Renal cortical epithelial cell (primary cell): ENCODE measurements at regions not wholly inside any gene's neighbourhood (a gene's known extent, or its start where the extent isn't known, plus 50 kb on each side); places are given as distances from the start of the nearest gene placed in this dataset.

Experiments used
- DNase-seq: peaks from one replicate; pipeline ENCODE4 v3.0.0-alpha.2; 2011; ENCODE audit warnings: low read depth

DNA sequence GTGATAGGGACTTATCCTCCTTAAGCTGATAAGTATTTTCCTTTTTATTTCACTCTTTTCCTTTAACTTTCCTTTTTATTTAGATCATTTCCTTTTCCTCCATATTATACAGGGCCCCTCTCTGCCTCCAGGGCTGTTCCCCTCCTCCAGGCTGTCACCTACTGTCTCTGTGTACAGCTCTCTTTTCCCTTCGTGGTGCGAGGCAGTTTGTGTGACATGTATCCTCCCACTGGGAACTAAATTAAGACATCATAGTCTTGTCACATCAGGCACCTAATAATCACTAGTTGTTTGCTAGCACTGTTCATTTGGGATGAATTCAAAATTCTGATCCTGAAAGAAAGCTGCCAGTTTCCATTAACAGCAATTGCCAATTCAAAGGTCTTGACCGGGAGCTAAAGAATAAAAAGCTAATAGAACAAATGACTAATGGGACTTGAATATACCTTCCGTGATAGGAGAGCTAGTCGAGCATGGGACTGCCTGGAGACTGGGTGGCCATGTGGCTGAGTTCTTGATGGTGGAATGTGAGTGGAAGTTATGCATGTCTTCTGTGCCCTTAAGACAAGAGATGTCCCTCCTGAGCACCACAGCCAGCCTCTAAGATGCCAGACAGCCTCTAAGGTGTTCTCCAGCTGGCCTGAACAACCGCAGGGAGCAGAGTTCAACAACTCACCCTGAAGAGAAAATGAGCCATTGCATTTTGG is 77.7 kb upstream of the LRRC55 start:
- DNase-seq, result no peak

DNA sequence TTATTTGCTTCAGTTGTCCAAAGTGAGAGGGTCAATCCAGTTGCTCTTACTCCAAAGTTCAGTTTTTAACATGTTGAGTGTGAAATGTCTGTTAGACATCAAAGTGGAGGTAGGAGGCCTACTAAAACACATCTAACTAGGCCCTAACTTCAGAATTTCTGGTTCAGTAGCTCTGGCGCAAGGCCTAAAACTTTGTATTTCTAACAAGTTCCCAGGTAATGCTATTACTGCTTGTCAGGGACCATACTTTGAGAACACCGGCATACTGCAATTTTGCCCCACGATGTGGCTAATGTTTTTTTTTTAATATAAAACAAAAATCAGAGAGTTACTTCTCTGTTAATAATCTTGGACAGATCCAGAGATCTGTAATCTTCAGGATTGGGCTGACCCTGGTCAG is 72.4 kb upstream of the LRRC55 start:
- DNase-seq, result no peak

DNA sequence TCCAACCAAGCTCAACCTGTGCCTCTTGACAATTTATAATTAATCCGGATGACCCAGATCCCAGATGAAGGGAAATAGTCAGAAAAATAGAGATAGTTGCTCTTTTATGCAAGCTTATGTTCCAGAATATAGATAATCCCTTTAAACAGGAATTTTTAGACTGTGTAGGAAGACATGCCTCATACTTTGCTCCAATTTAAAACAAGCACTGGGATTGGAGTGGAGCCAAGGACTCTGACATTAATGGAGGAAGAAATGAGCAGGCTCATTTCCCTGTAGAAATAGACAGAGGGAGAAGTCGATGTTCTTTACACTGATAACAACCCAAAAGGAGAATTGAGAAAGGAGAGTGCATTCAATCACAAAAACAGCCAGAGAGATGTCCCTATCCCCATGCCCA is 70.1 kb upstream of the LRRC55 start:
- DNase-seq, result no peak

DNA sequence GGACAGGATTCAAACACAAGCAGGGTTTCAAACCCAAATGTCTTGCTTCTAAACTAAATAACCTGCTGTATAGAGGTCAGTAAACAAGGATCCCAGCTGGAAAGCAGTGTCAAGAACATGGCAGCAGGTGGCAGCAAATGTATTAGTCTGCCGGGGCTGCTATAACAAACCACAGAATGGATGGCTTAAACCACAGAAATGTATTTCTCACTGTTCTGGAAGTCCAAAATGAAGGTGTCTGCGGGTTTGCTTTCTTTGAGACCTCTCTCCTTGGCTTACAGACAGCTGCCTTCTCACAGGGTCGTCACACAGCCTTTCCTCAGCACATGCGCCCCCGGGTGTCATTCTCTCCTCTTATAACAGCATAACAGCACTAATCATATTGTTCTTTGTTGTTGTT is 65.1 kb upstream of the LRRC55 start:
- DNase-seq, result peak; percentile 30

DNA sequence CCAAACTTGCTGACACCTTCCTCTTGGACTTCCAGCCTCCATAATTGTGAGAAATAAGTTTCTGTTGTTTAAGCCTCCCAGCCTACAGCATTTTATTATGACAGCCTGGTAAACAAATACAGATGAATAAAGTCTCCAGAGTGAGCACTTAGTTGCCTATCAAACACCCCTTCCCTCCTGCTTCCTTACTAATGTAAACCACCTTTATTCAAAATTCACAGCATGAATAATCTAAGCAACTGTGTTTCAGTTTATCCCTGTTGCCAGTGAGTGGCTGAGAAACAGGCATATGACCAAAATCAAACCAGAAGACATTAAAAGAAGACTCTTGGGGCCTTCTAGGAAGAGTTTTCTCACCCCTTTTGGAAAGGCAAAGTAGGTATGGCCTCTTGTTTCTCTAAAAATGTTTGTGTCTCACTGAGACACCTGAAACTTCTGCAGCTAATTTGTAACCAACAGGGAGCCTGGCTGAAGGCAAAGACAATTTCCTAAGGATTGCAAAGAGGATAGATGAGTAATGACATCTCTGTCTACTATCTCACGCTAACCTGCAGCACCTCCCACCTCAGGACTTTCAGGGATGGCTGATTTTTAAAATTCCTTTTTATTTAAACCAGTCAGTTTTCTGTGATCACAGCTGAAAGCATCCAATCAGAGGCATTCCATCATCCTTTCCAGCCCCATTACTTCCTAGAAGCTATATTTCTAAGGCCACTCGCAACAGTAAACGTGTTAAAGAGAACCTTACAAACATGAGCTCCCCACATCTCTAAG is 61.4 kb upstream of the LRRC55 start:
- DNase-seq, result no peak

DNA sequence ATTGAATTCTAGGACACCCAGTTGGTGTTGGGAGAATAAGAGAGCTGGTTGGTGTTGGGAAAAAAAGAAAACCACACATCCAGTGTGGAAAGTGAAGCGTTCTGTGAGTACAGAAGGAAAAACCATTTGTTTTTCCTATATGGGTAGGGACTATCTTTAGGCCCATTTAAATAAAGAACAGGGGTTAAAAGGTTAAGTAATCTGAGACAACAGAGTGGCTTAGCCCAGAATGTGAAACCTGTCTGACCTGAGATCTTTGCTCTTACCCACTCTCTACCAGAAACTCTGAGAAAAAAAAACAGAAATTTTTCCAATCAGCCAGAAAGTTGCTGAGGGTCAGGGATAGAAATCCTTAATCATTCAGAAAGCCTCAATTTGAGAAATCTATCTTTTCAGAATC is 59.8 kb upstream of the LRRC55 start:
- DNase-seq, result no peak

DNA sequence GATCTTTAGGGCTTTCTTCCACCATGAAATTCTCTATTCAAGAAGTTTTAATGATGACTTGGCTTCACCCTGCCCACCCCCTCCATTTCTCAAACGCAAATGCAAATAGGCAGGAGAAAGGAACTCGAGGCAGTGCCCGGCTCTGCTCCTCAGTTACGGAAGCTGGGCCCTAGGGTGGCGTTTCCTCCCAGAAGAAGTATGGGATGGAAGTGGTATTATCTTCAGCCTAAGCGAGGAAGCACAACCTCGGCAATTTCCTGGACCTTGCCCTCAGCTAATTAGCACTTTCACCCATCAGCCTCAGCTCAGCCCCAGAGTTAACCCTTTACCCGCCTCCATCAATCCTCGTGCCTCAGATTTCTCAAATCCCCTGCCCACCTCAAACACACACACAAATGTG is 58.2 kb upstream of the LRRC55 start:
- no peak for DNase-seq

DNA sequence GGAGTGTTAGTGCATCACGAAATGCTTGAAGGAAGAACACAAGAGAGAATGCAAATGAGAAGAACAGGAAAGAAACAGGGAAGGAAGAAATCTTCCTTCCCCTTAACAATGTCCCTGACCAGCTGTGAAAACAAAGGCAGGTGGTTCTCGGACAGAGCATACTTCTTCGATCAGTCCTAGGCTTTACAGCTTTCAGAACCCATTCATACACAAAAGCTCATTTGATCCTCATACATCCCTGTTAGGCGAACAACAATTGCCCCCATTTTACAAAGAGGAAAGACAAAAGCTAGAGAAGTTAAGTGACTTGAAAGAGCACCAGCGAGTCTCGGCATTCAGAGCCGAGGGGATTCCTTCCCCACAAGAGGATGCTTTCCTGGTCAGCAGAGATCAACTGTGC is 57.2 kb upstream of the LRRC55 start:
- no peak for DNase-seq

DNA sequence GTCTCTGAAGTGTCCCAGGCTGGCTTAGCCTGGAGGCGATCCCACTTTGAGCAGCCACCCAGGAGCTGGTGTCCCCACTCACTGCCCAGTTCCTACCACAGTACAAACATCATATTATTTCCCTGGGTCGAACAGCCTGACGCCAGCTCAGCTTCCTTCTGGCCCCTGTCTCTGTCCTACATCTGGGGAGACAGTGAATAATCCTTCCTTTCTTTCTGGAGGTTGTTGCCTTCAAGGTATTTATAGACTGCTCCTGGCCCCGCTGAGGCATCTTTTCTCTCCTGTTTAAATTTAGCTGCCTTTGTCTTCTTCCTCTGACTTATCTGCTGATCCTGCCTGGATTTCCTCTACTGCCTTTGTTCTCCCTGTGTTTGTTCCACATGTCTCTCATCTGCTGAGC is 56.8 kb upstream of the LRRC55 start:
- no peak for DNase-seq

DNA sequence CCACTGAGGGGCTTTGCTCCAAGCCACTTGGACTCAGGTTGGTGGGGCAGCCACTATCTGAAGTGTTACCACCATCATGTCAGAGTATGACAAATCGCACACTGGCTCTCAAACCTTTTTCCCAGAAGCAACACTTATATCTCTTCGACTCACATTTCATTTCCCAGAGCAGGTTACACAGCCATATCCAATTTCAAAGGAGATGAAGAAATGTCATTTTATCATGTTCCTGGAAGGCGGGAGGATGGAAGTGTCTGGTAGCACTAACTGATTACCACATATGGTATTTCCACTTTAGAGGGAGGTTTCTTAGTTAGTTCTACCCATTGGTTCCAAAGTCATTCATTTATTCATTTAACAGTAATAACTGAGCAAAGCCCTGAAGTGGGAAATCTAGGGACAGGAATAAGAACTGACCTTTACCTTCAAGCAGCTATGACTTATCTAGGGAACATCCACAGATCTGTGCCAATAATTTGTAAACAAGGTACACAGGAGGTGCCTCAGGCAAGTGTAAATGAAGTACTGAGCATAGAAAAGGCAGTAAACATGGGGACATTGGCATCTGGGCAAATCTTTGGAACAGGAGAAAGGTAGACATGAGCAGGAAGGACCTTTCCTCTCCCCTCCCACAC is 54.9 kb upstream of the LRRC55 start:
- DNase-seq, result no peak

DNA sequence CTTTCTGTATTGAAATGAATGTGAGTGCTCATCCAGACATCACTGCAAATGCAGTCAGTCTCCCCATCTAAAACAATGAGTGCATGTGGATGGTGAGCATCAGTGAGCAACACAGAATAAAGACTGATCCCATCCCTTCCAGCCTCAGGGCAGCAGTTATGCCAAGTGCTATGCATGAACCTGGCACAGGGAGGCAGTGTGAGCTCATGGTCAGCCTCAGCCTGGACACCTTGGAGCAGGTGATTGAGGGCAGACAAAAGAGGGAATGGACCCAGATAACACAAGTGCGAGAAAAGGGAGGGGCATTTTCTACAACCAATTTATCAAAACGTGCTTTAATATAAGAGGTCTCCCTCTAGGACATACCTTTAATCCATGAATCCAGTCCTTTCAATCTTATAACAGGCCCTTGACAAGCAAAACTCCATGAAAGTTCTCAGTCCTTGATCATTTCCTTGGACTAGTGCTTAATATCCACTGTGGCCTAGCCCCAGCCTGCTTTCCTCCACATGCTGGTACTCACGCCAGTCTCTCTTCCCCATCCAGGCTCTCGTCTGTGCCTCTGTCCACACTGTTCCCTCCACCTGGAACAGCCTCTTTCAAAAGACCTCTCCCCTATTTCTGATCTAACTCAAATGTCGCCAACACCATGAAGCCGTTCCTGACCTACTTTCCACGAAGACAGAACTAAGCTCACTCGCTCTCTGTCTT is 50.5 kb upstream of the LRRC55 start:
- peak; percentile 6 for DNase-seq
